Jurkat, Clone E6-1 (cell line): ENCODE measurements at regions not wholly inside any gene's neighbourhood (a gene's known extent, or its start where the extent isn't known, plus 50 kb on each side); places are given as distances from the start of the nearest gene placed in this dataset.
"Not testable (repeated sequence)": the region's sequence is repeated elsewhere in the genome, so short reads cannot be mapped to it uniquely, and the experiment has no call there.

Experiments
- DNase-seq: peaks from one replicate; pipeline ENCODE4 v3.0.0-alpha.2; 2011; ENCODE audit warnings: low read depth, low spot score
- H3K4me3 ChIP-seq: 2 replicates; pipeline ENCODE4 v1.5.1; 2011; ENCODE audit warnings: mild to moderate bottlenecking, low read length, control low read depth, moderate library complexity

GRCh38 chr14:87065366-87065765 lies 927.6 kb downstream of the GALC start:
- DNase-seq = no peak
- H3K4me3 ChIP-seq = no peak overlapping the region

GRCh38 chr14:87063181-87063580 lies 929.8 kb downstream of the GALC start:
- no peak for DNase-seq
- H3K4me3 ChIP-seq = no peak overlapping the region

DNA sequence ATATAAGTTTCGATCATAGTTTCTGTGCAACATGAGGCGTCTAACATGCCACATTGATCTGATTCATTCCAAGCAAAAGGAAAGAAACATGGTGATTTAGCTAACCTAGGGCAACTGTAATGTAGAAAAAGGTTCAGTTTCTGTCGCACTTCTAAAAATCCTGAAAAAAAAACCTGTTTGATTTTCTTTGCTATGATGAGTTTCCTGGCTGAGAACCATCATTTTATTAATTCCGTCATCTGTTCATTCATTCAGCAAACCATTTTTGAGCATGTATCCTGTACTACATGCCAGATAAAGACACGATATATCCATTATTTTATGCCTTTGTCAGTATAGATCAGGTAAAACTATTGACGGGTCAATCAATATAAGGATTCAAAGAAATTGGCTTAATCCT lies 932.6 kb downstream of the GALC start:
- H3K4me3 ChIP-seq = no peak overlapping the region
- DNase-seq = no peak

- no peak overlapping the region for H3K4me3 ChIP-seq
Observed at GRCh38 chr14:87059060-87059839, 933.7 kb downstream of the GALC start.

DNA sequence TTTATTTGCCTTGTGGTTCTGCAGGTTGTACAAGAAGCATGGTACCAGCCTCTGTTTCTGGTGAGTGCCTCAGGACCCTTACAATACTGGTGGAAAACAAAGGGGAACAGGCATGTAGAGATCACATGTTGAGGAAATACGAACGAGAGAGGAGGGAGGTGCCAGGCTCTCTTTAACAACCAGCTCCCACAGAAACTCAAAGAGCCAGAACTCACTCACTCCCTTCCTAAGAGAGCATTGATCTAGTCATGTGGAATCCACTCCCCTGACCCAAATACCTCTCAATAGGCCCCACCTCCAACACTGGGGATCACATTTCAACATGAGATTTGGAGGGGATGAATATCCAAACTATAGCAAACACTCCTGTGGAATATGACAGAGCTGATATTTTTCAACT lies 938.0 kb downstream of the GALC start:
- DNase-seq = no peak

More at GRCh38 chr14:87059060-87059839, 933.7 kb downstream of the GALC start:
- no peak for DNase-seq

GRCh38 chr14:87052646-87053225 lies 940.2 kb downstream of the GALC start:
- no peak for DNase-seq
- no peak overlapping the region for H3K4me3 ChIP-seq

More for the DNA sequence above, 938.0 kb downstream of the GALC start:
- H3K4me3 ChIP-seq = no peak overlapping the region

GRCh38 chr14:87050421-87050820 lies 942.6 kb downstream of the GALC start:
- H3K4me3 ChIP-seq = no peak overlapping the region
- no peak for DNase-seq

DNA sequence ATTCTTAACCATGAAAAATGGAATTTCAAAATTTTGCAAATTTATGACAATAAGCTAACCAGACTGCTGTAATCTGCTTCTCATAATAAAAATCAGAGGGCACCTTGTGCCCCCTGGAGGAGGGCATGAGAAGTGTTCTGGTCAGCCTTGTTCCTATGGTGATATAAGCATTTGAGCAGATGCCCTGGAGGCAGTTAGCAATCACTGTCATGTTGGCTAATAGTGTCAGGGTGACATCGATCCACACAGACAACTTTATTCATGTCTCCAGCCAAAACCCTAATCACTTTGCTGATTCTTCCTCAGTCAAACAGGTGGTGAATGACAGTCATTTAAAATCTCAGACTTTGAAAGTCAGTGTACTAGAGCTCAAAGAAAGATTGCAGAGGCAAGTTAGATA lies 943.0 kb downstream of the GALC start:
- peak; percentile 24 for DNase-seq

DNA sequence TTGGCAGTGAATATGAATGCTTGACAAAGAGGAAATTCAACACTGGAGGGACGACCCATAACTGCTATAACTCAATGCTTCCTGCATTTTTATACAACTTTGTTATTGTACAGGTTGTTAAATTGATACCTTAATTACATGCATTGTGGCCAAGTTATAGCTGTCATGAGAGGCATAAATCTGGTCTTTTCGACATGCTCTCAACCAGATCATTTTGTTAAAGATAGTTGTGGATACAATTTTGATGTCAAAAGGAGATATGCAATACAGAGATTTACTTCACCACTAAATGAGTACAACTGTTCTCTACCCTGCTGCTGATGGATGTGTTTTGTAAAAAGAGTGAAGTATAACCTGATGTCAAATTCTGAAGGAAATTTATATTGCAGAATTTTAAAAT lies 946.0 kb downstream of the GALC start:
- no peak for DNase-seq
- H3K4me3 ChIP-seq = no peak overlapping the region

More for the DNA sequence above, 943.0 kb downstream of the GALC start:
- no peak overlapping the region for H3K4me3 ChIP-seq

DNA sequence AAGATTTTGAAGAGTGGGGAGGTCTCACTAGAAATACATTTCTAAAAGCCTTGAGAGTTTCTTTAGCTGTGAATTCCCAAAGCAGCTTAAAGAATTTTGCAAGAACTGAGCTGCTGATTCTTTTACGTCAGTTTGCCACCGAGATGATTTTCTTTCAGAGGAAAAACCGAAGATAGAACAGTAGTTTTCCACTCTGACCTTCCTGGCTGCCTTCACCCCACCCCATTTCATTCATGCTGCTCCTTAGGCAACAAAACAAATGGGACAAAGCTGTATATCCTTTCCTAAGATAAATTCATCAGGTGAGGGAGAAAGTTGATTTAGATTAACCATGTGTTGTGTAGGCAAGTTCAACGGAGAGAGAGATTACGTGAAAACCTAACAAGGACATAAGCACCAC lies 947.0 kb downstream of the GALC start:
- no peak overlapping the region for H3K4me3 ChIP-seq
- DNase-seq = no peak

DNA sequence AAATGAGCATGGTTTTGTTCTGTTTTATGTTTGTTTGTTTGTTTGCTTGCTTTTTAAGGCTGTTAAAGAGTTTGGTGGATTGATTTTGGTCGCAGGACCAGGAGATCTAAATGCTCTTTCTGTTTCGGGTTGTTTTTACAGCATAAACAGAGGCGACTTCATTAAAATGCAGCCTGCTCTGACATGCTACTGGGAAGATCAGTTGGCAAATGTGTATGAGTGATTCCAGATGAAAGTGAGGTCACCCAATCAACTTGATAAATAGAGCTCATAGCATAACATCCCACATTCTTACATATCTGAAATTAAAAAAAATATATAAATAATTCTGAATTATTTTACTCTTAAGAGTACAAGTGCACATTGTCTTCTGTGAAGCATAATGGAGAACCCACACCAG lies 947.7 kb downstream of the GALC start:
- DNase-seq = no peak
- no peak overlapping the region for H3K4me3 ChIP-seq

DNA sequence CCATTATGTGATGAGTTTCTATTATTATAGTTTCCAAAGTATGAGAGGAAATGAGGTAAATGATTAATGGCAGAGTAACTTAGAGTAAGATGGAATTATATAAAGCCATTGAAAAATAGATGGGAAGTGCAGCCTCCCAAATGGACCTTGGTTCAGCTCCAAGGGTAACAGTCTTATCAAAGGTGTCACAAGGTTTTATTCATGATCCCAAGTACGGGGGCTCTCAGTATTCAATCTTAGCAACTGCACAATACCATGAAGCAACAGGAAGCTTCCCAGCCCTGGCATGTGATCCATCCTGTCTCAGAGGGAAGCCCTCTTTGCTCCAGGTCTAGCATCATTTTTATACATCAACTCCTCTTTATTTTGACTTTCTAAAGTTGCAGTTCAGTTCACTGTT lies 948.2 kb downstream of the GALC start:
- H3K4me3 ChIP-seq = no peak overlapping the region
- no peak for DNase-seq

- no peak overlapping the region for H3K4me3 ChIP-seq
- no peak for DNase-seq
Observed at GRCh38 chr14:87043667-87044200, 949.2 kb downstream of the GALC start.

GRCh38 chr14:87042354-87042753 lies 950.6 kb downstream of the GALC start:
- no peak for DNase-seq
- no peak overlapping the region for H3K4me3 ChIP-seq

- DNase-seq = no peak
- H3K4me3 ChIP-seq = no peak overlapping the region
Observed at GRCh38 chr14:87041290-87042020, 951.5 kb downstream of the GALC start.

DNA sequence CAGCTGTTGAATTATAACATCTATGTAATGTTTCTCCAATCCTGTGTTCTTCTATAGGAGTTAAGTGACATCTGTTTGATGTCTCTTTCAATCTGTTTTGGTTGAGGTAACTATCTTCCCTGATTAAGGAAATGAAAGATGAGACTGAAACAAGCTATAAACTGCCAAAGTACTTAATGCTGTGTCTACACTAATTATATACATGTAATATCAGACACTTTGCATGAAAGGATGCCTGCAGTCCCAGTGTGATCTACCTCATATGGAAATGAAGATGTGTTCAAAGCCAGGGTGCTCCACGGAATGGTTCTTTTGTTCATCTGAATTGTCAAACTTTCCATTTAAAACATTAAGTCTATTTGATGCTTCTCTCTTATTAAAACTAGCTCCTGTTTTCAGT lies 958.3 kb downstream of the GALC start:
- DNase-seq = no peak
- no peak overlapping the region for H3K4me3 ChIP-seq

DNA sequence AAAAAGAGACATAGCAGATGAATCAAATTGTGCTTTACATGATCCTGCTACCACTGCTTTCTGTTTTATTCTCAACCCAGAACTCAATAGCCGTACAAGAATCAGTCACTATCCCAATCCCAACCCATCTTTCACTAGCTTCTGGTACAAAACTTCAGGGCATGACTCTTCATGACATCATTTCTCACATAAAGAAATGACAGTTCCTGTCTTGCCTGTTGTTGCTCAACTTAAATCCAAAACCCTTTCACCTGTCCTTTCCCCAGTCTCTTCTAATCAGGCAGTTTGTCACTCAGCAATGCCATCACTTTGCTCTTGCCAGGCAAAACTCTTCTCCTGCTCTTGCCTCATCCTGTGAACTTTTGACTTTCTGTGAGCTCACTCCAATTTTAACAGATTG lies 962.8 kb downstream of the GALC start:
- no peak overlapping the region for H3K4me3 ChIP-seq
- DNase-seq = no peak

DNA sequence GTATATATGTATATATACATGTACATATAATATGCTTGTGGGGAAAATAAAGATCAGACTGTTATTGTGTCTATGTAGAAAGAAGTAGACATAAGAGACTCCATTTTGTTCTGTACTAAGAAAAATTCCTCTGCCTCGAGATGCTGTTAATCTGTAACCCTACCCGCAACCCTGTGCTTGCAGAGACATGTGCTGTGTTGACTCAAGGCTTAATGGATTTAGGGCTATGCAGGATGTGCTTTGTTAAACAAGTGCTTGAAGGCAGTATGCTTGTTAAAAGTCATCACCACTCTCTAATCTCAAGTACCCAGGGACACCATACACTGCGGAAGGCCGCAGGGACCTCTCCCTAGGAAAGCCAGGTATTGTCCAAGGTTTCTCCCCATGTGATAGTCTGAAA lies 972.9 kb downstream of the GALC start:
- not testable (repeated sequence) for H3K4me3 ChIP-seq, DNase-seq

DNA sequence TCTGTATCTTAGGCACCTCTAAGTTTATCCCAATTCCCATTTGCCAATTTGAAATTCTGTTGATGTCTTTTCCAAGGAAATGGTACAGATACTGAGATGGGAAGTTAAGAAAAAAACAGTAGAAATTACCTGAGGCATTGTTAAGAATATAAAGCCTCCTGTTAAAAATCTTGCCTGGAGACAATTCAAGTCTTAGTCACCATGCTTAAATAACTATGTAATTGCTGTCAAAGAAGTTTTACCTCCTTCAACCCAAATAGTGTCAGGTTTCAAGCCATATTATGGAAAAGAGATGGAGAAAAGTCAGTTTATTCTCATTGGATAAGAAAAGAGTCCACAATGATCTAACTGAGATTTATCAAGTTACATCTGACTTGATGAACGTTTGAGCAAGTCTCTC lies 974.7 kb downstream of the GALC start:
- no peak for DNase-seq
- no peak overlapping the region for H3K4me3 ChIP-seq

DNA sequence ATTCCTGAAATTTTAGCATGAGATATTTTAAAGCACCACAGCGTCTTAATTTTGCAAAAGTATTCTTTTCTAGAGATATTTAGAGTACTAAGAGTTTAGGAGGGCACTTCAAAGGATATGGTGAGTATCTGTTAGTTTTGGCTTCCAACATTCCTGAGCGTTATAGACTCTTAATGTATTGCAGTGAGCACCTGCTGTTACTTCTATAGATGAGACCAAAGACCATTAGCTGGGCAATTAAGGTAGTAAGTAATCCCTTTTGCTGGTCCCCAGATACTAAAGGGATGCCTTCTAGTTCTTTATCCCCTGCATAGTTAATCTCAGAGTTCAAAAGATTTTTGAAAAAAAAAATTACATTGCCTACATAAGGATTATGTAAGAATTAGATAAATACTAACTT lies 975.6 kb downstream of the GALC start:
- no peak for DNase-seq
- H3K4me3 ChIP-seq = no peak overlapping the region
